NT2/D1 (cell line): ENCODE measurements at regions not wholly inside any gene's neighbourhood (a gene's known extent, or its start where the extent isn't known, plus 50 kb on each side); places are given as distances from the start of the nearest gene placed in this dataset.

Experiments used
- DNase-seq: peaks from one replicate; pipeline ENCODE4 v3.0.0-alpha.2; 2011; ENCODE audit warnings: low read depth, low spot score
- H3K27me3 ChIP-seq: 2 replicates; pipeline ENCODE4 v1.6.0; 2011; ENCODE audit warnings: mild to moderate bottlenecking; ENCODE audit not compliant: insufficient read length, insufficient read depth
- H3K36me3 ChIP-seq: 2 replicates; pipeline ENCODE4 v1.6.1; 2011; ENCODE audit warnings: mild to moderate bottlenecking, low read length, mixed read lengths; ENCODE audit not compliant: insufficient read depth, insufficient read length
- H3K4me1 ChIP-seq: 2 replicates; pipeline ENCODE4 v1.5.1; 2011; ENCODE audit not compliant: insufficient read depth, insufficient read length
- H3K4me3 ChIP-seq: 2 replicates; pipeline ENCODE4 v1.5.1; 2011; ENCODE audit warnings: low read depth; ENCODE audit not compliant: insufficient read length
- H3K9ac ChIP-seq: 2 replicates; pipeline ENCODE4 v1.6.0; 2011; ENCODE audit warnings: low read depth; ENCODE audit not compliant: insufficient read length
- H3K9me3 ChIP-seq: 2 replicates; pipeline ENCODE4 v1.5.1; 2011; ENCODE audit warnings: mild to moderate bottlenecking, low read length; ENCODE audit not compliant: insufficient read depth
- SUZ12 ChIP-seq: IDR thresholded peaks from 2 replicates; pipeline ENCODE4 v1.6.1; 2011; ENCODE audit not compliant: insufficient read length, insufficient read depth; ENCODE audit errors: extremely low read depth
- YY1 ChIP-seq: IDR thresholded peaks from 2 replicates; pipeline ENCODE4 v1.6.1; 2011; ENCODE audit not compliant: insufficient read length, insufficient read depth
- ZNF274 ChIP-seq: IDR thresholded peaks from 2 replicates; pipeline ENCODE4 v1.6.1; 2011; ENCODE audit warnings: mild to moderate bottlenecking, low read depth, low read length

- Histone ChIP-seq H3K4me3 (no peak overlapping the region), H3K9ac (no peak overlapping the region), H3K36me3 (no peaks in the 10 kb centered on the region), H3K4me1 (no peaks in the 10 kb centered on the region), H3K9me3 (peaks cover 6% of the 10 kb centered on the region), H3K27me3 (no peaks in the 10 kb centered on the region)
- TF ChIP-seq YY1 (no peak), SUZ12 (no peak), ZNF274 (no peak)
- DNase-seq: no peak
Observed at GRCh38 chr5:106167766-106168165, 1503.0 kb downstream of the EFNA5 start.

- TF ChIP-seq YY1: no peak
- no peak for TF ChIP-seq ZNF274
- no peak for TF ChIP-seq SUZ12
- H3K4me1 ChIP-seq: no peaks in the 10 kb centered on the region
Observed at GRCh38 chr5:106163233-106163632, 1507.5 kb downstream of the EFNA5 start.

GRCh38 chr5:106159616-106160015 is 1511.1 kb downstream of the EFNA5 start:
- DNase-seq: no peak
- H3K9ac ChIP-seq: no peak overlapping the region
- H3K27me3 ChIP-seq: no peaks in the 10 kb centered on the region
- H3K36me3 ChIP-seq: no peaks in the 10 kb centered on the region
- no peaks in the 10 kb centered on the region for H3K9me3 ChIP-seq
- no peak overlapping the region for H3K4me3 ChIP-seq
- no peak for TF ChIP-seq SUZ12
- TF ChIP-seq ZNF274: no peak
- no peak for TF ChIP-seq YY1
- H3K4me1 ChIP-seq: no peaks in the 10 kb centered on the region

More at GRCh38 chr5:106163233-106163632, 1507.5 kb downstream of the EFNA5 start:
- Histone ChIP-seq H3K36me3 (no peaks in the 10 kb centered on the region), H3K27me3 (no peaks in the 10 kb centered on the region), H3K9ac (no peak overlapping the region), H3K9me3 (no peaks in the 10 kb centered on the region), H3K4me3 (no peak overlapping the region)
- DNase-seq: no peak

GRCh38 chr5:106154280-106154716 is 1516.4 kb downstream of the EFNA5 start:
- Histone ChIP-seq H3K4me3 (no peak overlapping the region), H3K9ac (no peak overlapping the region), H3K4me1 (no peaks in the 10 kb centered on the region), H3K27me3 (no peaks in the 10 kb centered on the region), H3K9me3 (no peaks in the 10 kb centered on the region), H3K36me3 (no peaks in the 10 kb centered on the region)
- TF ChIP-seq ZNF274 (no peak), YY1 (no peak), SUZ12 (no peak)
- DNase-seq: no peak

- no peaks in the 10 kb centered on the region for H3K27me3 ChIP-seq
- no peaks in the 10 kb centered on the region for H3K36me3 ChIP-seq
- no peak for TF ChIP-seq YY1
- no peak for TF ChIP-seq ZNF274
- TF ChIP-seq SUZ12: no peak
- no peaks in the 10 kb centered on the region for H3K4me1 ChIP-seq
- DNase-seq: no peak
- H3K9me3 ChIP-seq: no peaks in the 10 kb centered on the region
- H3K4me3 ChIP-seq: no peak overlapping the region
- H3K9ac ChIP-seq: no peak overlapping the region
Observed at GRCh38 chr5:106152569-106152968, 1518.2 kb downstream of the EFNA5 start.

GRCh38 chr5:106142116-106142515 is 1528.6 kb downstream of the EFNA5 start:
- H3K4me3 ChIP-seq: no peak overlapping the region
- no peaks in the 10 kb centered on the region for H3K9me3 ChIP-seq
- no peaks in the 10 kb centered on the region for H3K27me3 ChIP-seq
- no peak for DNase-seq
- H3K4me1 ChIP-seq: no peaks in the 10 kb centered on the region
- H3K36me3 ChIP-seq: no peaks in the 10 kb centered on the region
- TF ChIP-seq SUZ12 (no peak), YY1 (no peak), ZNF274 (no peak)
- H3K9ac ChIP-seq: no peak overlapping the region

- Histone ChIP-seq H3K9ac (no peak overlapping the region), H3K4me1 (no peaks in the 10 kb centered on the region), H3K27me3 (no peaks in the 10 kb centered on the region), H3K36me3 (no peaks in the 10 kb centered on the region), H3K4me3 (no peak overlapping the region), H3K9me3 (no peaks in the 10 kb centered on the region)
- DNase-seq: no peak
- TF ChIP-seq SUZ12 (no peak), ZNF274 (no peak), YY1 (no peak)
Observed at GRCh38 chr5:106140101-106140500, 1530.6 kb downstream of the EFNA5 start.

GRCh38 chr5:106136061-106136460 is 1534.7 kb downstream of the EFNA5 start:
- no peaks in the 10 kb centered on the region for H3K27me3 ChIP-seq
- H3K4me3 ChIP-seq: no peak overlapping the region
- no peaks in the 10 kb centered on the region for H3K36me3 ChIP-seq
- no peak overlapping the region for H3K9ac ChIP-seq
- H3K9me3 ChIP-seq: no peaks in the 10 kb centered on the region
- no peaks in the 10 kb centered on the region for H3K4me1 ChIP-seq
- DNase-seq: no peak
- no peak for TF ChIP-seq YY1
- TF ChIP-seq SUZ12: no peak
- TF ChIP-seq ZNF274: no peak
